Right lobe of liver (tissue), 6 donors: ENCODE measurements at regions not wholly inside any gene's neighbourhood (a gene's known extent, or its start where the extent isn't known, plus 50 kb on each side); places are given as distances from the start of the nearest gene placed in this dataset.

ENCODE experiments used
- ATAC-seq, 4 donors: fragments of 200-7000 bp; cut with Tn5 transposase; one replicate each; pipeline ENCODE4 v1.9.1; 2020; ENCODE audit warnings: mild to moderate bottlenecking in 4 of 4, moderate library complexity in 4 of 4
- DNase-seq, 3 donors: peaks; one replicate each; pipeline ENCODE4 v3.0.0-alpha.2; 2020
- H3K27ac ChIP-seq, 3 donors: fragments of 200-600 bp; one replicate each; pipeline ENCODE4 v1.8.0; 2022
- H3K27me3 ChIP-seq, 2 donors: fragments of 200-600 bp; one replicate each; pipeline ENCODE4 v1.8.0; 2022
- H3K36me3 ChIP-seq, 4 donors: fragments of 200-600 bp; sonication (generic) in 1 of 4; one replicate each; pipeline versions ENCODE4 v1.5.1 to v1.8.0; 2017 to 2022; ENCODE audit warnings: control low read depth in 1 of 4
- H3K4me1 ChIP-seq, 4 donors: fragments of 200-600 bp; sonication (generic) in 1 of 4; one replicate each; pipeline versions ENCODE4 v1.5.1 to v1.8.0; 2017 to 2022; ENCODE audit warnings: control low read depth in 1 of 4
- H3K4me3 ChIP-seq, 3 donors: fragments of 200-600 bp; one replicate each; pipeline ENCODE4 v1.8.0; 2022
- H3K9me3 ChIP-seq, 4 donors: fragments of 200-600 bp; sonication (generic) in 1 of 4; one replicate each; pipeline versions ENCODE4 v1.5.1 to v1.8.0; 2017 to 2022; ENCODE audit warnings: control low read depth in 1 of 4
- POLR2A ChIP-seq: fragments of 450-650 bp; IDR thresholded peaks from one replicate; pipeline ENCODE4 v1.6.1; 2017; ENCODE audit warnings: antibody characterized with exemption, mild to moderate bottlenecking
- WGBS: methylation state at CpG from one replicate; pipeline ENCODE4 v1.1.6; 2018; ENCODE audit warnings: low coverage, low lambda C conversion rate; ENCODE audit not compliant: insufficient coverage; ENCODE audit errors: missing lambda C conversion rate; 5-methylcytosine and 5-hydroxymethylcytosine counted together
- intact Hi-C, 2 donors: fragments of 100-400 bp; cut with DNase I; formaldehyde crosslinking; loops; one replicate each; pipeline versions ENCODE4 v1.11.2 to v1.14.1; 2022
- TF ChIP-seq, protein P1 (sequence below), 4 donors: fragments of 200-600 bp in 3 of 4; fragments of 450-650 bp in 1 of 4; IDR thresholded peaks; one replicate each; pipeline versions ENCODE4 v1.5.1 to v1.8.0; 2016 to 2022; ENCODE audit warnings: antibody characterized with exemption in 4 of 4, mild to moderate bottlenecking in 2 of 4
- donor health status: DM: no; HTN: yes; CAD: no.
- donor health status: DM: no; HTN: no; CAD: no.
- donor health status: DM: no; HTN: no; CAD: no.
- donor health status: DM: no; HTN: yes; CAD: no.
- donor health status: DM: no; HTN: yes; CAD: no.

DNA sequence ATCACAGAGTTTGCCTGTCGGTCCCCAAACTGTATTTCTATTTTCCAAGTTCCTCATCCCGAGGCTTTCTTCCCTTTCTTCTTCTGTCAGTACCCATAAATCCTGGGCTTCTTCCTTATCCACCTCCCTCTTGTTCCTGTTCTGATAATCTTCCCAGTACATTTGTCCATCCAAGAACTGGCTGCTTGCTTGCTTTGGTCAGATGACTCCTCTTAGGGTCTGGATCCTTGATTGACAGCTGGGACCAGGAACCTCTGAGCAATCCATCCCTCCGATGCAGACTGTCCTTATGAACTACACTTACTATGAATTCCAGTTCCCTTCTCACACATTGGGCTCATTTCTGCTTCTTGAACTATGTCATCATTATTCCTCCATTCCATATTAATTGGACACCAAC lies 275.3 kb upstream of the CITED2 start:
- no peak for ATAC-seq
- WGBS: 61% methylated on average over 3 of the region's 3 CpGs

DNA sequence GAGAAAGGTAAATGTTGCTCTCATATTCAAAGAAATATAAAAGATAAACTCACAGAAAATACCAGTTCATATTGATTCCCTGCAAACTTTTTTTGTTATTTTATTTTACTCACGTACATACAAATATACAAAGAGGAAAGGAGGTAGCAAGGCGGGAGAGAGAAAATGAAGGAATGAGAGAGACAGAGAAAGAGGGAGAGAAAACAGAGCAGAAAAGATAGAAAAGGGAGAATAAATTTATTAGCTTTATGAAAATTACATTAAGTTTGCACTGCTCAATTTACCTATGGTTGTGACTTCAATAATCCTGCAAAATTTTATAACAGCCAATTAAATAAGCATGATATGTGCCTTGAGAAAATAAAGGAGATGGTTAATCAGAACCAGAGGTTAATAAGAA lies 274.7 kb upstream of the CITED2 start:
- Histone ChIP-seq H3K4me1 (peaks cover 0 to 4% (median 0%) of the 10 kb centered on the region in 4 donors), H3K36me3 (no peaks in the 10 kb centered on the region), H3K27ac (no peak overlapping the region), H3K9me3 (no peaks in the 10 kb centered on the region), H3K27me3 (no peaks in the 10 kb centered on the region), H3K4me3 (no peak overlapping the region)
- intact Hi-C loops: no loop called here
- DNase-seq: no peak
- WGBS: 61% methylated on average over 2 of the region's 2 CpGs
- ATAC-seq: no peak
- TF ChIP-seq POLR2A: no peak
- TF ChIP-seq, protein P1, sequence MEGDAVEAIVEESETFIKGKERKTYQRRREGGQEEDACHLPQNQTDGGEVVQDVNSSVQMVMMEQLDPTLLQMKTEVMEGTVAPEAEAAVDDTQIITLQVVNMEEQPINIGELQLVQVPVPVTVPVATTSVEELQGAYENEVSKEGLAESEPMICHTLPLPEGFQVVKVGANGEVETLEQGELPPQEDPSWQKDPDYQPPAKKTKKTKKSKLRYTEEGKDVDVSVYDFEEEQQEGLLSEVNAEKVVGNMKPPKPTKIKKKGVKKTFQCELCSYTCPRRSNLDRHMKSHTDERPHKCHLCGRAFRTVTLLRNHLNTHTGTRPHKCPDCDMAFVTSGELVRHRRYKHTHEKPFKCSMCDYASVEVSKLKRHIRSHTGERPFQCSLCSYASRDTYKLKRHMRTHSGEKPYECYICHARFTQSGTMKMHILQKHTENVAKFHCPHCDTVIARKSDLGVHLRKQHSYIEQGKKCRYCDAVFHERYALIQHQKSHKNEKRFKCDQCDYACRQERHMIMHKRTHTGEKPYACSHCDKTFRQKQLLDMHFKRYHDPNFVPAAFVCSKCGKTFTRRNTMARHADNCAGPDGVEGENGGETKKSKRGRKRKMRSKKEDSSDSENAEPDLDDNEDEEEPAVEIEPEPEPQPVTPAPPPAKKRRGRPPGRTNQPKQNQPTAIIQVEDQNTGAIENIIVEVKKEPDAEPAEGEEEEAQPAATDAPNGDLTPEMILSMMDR (IDR thresholded peaks at IDR 0.05): no peak

More for the DNA sequence above, 275.3 kb upstream of the CITED2 start:
- H3K27ac ChIP-seq: no peak overlapping the region
- H3K9me3 ChIP-seq: no peaks in the 10 kb centered on the region
- H3K4me1 ChIP-seq: peaks cover 0 to 4% (median 1%) of the 10 kb centered on the region in 4 donors
- H3K4me3 ChIP-seq: no peak overlapping the region
- H3K27me3 ChIP-seq: no peaks in the 10 kb centered on the region
- H3K36me3 ChIP-seq: no peaks in the 10 kb centered on the region
- TF ChIP-seq POLR2A: no peak
- TF ChIP-seq, protein P1 (IDR thresholded peaks at IDR 0.05): no peak
- intact Hi-C loops: no loop called here
- DNase-seq: no peak

DNA sequence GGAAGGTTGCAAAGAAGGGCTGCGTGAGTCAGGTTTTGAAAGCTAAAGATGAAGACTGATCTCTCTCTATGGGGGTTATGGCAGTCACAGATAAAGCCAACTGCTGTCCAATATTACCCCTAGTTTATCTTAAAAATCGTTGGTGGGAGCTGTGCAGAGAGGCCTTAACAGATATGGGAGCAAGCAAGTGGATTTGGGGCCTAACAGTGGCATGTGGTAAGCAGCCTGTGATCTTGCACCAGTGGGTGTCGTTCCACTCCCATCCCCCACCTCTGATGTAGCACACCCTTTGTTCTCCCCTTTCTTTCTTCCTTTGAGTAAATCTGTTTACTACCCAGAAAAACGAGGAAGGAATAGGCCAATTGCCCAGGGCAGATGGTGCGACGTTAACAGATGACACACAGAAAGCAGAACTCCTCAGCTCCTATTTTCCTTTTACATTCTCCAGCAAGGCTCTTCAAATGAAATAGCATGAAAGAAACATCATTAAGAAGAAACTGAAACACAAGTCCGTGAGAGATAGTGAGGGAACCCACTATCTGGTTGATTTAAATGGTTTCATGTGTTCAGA lies 274.1 kb upstream of the CITED2 start:
- no peaks in the 10 kb centered on the region for H3K9me3 ChIP-seq
- no peak for TF ChIP-seq POLR2A
- TF ChIP-seq, protein P1 (IDR thresholded peaks at IDR 0.05): no peak
- H3K36me3 ChIP-seq: no peaks in the 10 kb centered on the region
- no peak overlapping the region for H3K4me3 ChIP-seq
- DNase-seq (no peak), ATAC-seq (no peak)
- WGBS: 61% methylated on average over 7 of the region's 7 CpGs
- intact Hi-C loops: no loop called here
- no peaks in the 10 kb centered on the region for H3K4me1 ChIP-seq
- no peak overlapping the region for H3K27ac ChIP-seq
- no peaks in the 10 kb centered on the region for H3K27me3 ChIP-seq

DNA sequence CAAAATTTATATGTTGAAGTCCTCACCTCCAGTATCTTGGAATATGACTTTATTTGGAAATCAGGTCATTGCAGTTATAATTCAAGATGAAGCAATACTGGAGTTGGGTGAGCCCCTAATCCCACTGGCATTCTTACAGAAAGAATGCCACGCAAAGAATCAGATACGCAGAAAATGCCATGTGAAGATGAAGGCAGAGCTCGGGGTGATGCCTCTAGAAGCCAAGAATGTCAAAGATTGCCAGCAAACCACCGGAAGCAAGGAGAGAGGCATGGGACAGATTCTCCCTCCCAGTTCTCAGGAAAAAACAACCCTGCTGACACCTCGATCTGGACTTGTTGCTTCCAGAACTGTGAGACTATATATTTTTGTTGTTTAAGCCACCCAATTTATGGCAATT lies 273.4 kb upstream of the CITED2 start:
- 74% methylated on average over 4 of the region's 5 CpGs for WGBS
- intact Hi-C loops: no loop called here
- H3K27me3 ChIP-seq: no peaks in the 10 kb centered on the region
- H3K36me3 ChIP-seq: no peaks in the 10 kb centered on the region
- no peak overlapping the region for H3K4me3 ChIP-seq
- no peak overlapping the region for H3K27ac ChIP-seq
- TF ChIP-seq POLR2A: no peak
- TF ChIP-seq, protein P1 (IDR thresholded peaks at IDR 0.05): no peak
- ATAC-seq (no peak), DNase-seq (no peak)
- H3K4me1 ChIP-seq: no peaks in the 10 kb centered on the region
- H3K9me3 ChIP-seq: no peaks in the 10 kb centered on the region

DNA sequence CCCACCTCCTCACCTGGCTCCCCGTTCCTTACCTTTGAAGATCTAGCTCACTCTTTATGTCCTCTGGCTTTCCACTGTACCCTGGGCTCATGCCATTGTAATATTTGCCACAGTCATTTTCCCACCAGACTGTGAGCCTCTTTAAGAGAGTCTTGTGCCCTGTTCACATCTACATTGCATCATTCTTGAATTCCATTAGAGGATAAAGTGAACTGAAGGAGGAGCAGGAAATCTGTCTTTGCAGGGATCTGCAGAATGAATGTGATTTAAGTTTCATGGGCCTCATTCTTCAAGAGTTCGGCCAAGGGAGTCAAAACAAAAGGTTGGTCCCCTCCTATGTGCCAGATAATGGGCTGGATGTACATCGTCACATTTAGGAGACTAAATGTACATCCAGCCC lies 272.6 kb upstream of the CITED2 start:
- no peak for ATAC-seq
- Histone ChIP-seq H3K36me3 (no peaks in the 10 kb centered on the region), H3K27ac (no peak overlapping the region), H3K9me3 (no peaks in the 10 kb centered on the region), H3K4me3 (no peak overlapping the region), H3K4me1 (no peaks in the 10 kb centered on the region), H3K27me3 (no peaks in the 10 kb centered on the region)
- TF ChIP-seq, protein P1 (IDR thresholded peaks at IDR 0.05): no peak
- TF ChIP-seq POLR2A: no peak
- DNase-seq: no peak
- 78% methylated on average over 3 of the region's 3 CpGs for WGBS
- intact Hi-C loops: no loop called here
